HUES48 (cell line): ENCODE measurements at regions not wholly inside any gene's neighbourhood (a gene's known extent, or its start where the extent isn't known, plus 50 kb on each side); places are given as distances from the start of the nearest gene placed in this dataset.
"Not testable (repeated sequence)": the region's sequence is repeated elsewhere in the genome, so short reads cannot be mapped to it uniquely, and the experiment has no call there.

Experiments
- H3K27ac ChIP-seq: one replicate; pipeline ENCODE4 v1.7.0; 2013; ENCODE audit warnings: low read depth, low read length, inconsistent platforms
- H3K27me3 ChIP-seq: 2 replicates; pipeline ENCODE4 v1.6.1; 2013; ENCODE audit warnings: mild to moderate bottlenecking, low read length; ENCODE audit not compliant: control insufficient read depth, insufficient read depth
- H3K36me3 ChIP-seq: 2 replicates; pipeline ENCODE4 v1.6.1; 2013; ENCODE audit warnings: low read length; ENCODE audit not compliant: control insufficient read depth, insufficient read depth
- H3K4me1 ChIP-seq: 2 replicates; pipeline ENCODE4 v1.6.1; 2013; ENCODE audit warnings: mild to moderate bottlenecking, low read length; ENCODE audit not compliant: control insufficient read depth, insufficient read depth
- H3K4me3 ChIP-seq: 2 replicates; pipeline ENCODE4 v1.5.1; 2013; ENCODE audit warnings: mild to moderate bottlenecking, low read depth, low read length
- H3K9ac ChIP-seq: 2 replicates; pipeline ENCODE4 v1.6.1; 2013; ENCODE audit warnings: mild to moderate bottlenecking, low read depth, low read length, moderate library complexity
- H3K9me3 ChIP-seq: 2 replicates; pipeline ENCODE4 v1.6.1; 2013; ENCODE audit warnings: low read length; ENCODE audit not compliant: control insufficient read depth, insufficient read depth

GRCh38 chr6:134636186-134636799, 313.6 kb downstream of the ALDH8A1 start:
- Histone ChIP-seq H3K27ac (no peak overlapping the region), H3K4me3 (no peak overlapping the region), H3K36me3 (no peaks in the 10 kb centered on the region), H3K27me3 (no peaks in the 10 kb centered on the region), H3K9me3 (no peaks in the 10 kb centered on the region), H3K9ac (no peak overlapping the region), H3K4me1 (peaks cover 13% of the 10 kb centered on the region)

DNA sequence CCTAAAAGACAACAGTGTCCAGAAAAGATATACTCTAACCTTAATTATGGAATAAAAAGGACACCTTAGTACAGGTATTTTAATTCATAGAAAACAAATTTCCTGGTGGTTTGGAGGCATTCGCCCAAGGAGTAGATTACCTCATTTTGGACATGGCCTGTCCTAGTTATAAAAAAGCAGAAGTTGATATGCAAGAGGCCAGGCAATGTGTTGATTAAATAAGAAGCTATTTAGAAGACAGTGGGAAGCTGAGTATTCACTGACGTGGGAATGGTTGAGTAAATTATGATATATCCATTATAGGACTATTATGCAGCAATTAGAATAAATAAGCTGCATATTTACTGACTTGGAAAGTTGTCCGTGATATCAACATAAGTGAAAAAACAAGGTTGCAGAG, 314.9 kb downstream of the ALDH8A1 start:
- no peaks in the 10 kb centered on the region for H3K9me3 ChIP-seq
- no peak overlapping the region for H3K27ac ChIP-seq
- no peaks in the 10 kb centered on the region for H3K36me3 ChIP-seq
- H3K27me3 ChIP-seq, result no peaks in the 10 kb centered on the region
- H3K4me1 ChIP-seq, result peaks cover 13% of the 10 kb centered on the region
- H3K4me3 ChIP-seq, result no peak overlapping the region
- no peak overlapping the region for H3K9ac ChIP-seq

DNA sequence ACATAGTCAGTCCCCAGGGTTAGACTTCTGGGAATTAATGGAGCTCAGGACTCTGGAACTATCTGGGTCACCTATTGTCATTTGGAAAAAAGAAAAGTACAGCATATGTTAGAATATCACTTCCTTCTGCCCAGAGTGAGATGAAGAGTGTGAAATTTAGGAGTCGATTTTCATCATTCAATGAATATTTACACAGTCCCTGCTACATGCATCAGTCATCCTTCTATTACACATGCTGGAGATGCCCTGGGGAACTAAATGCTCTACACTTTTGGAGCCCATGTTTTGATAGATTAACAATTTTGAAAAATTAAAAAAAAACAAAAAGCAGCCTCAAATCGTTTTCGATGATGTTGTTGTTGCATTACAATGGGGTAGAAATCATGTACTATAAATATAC, 315.4 kb downstream of the ALDH8A1 start:
- Histone ChIP-seq H3K27ac (no peak overlapping the region), H3K27me3 (no peaks in the 10 kb centered on the region), H3K9me3 (no peaks in the 10 kb centered on the region), H3K4me3 (no peak overlapping the region), H3K4me1 (peaks cover 13% of the 10 kb centered on the region), H3K36me3 (no peaks in the 10 kb centered on the region), H3K9ac (no peak overlapping the region)

GRCh38 chr6:134632982-134633940, 315.3 kb upstream of the SGK1 start:
- not testable (repeated sequence) for H3K27ac ChIP-seq, H3K9me3 ChIP-seq, H3K4me3 ChIP-seq, H3K36me3 ChIP-seq, H3K27me3 ChIP-seq, H3K9ac ChIP-seq
- peaks cover 11% of the 10 kb centered on the region for H3K4me1 ChIP-seq

GRCh38 chr6:134632024-134632423, 314.1 kb upstream of the SGK1 start:
- H3K36me3 ChIP-seq, result no peaks in the 10 kb centered on the region
- H3K4me3 ChIP-seq, result no peak overlapping the region
- no peaks in the 10 kb centered on the region for H3K9me3 ChIP-seq
- no peaks in the 10 kb centered on the region for H3K4me1 ChIP-seq
- H3K9ac ChIP-seq, result no peak overlapping the region
- no peaks in the 10 kb centered on the region for H3K27me3 ChIP-seq
- no peak overlapping the region for H3K27ac ChIP-seq

DNA sequence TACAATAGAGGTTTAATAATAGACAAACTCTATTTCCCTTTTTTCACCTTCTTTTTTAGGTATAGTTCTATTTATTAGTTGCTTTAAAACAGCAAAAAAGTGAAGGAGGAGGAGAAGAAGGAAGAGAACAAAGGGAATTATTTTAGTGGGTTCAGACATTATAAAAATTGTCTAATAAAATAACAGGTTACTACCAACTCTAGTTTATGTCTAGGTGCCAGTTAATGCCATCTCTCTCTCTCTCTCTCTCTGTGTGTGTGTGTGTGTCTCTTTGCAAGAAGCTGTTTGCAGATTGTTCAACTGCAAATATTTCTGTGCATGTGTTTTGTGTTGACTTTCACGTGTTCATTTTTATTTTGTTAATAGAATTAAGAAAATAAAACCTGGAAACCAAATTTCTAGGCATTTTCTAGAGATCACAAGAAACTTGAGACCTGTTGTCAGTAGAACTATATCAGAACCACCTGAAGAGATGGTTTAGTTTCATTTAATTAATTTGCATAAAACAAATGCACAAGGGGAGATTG, 313.5 kb upstream of the SGK1 start:
- Histone ChIP-seq H3K9me3 (no peaks in the 10 kb centered on the region), H3K27ac (no peak overlapping the region), H3K27me3 (no peaks in the 10 kb centered on the region), H3K9ac (no peak overlapping the region), H3K36me3 (no peaks in the 10 kb centered on the region), H3K4me1 (no peaks in the 10 kb centered on the region), H3K4me3 (no peak overlapping the region)

- Histone ChIP-seq H3K9ac (no peak overlapping the region), H3K9me3 (no peaks in the 10 kb centered on the region), H3K4me3 (no peak overlapping the region), H3K36me3 (no peaks in the 10 kb centered on the region), H3K27ac (no peak overlapping the region), H3K27me3 (no peaks in the 10 kb centered on the region), H3K4me1 (no peaks in the 10 kb centered on the region)
Observed at GRCh38 chr6:134630508-134631121, 312.7 kb upstream of the SGK1 start.

GRCh38 chr6:134628154-134628553, 310.2 kb upstream of the SGK1 start:
- H3K4me3 ChIP-seq, result no peak overlapping the region

GRCh38 chr6:134627707-134628106, 309.8 kb upstream of the SGK1 start:
- no peaks in the 10 kb centered on the region for H3K36me3 ChIP-seq
- H3K27ac ChIP-seq, result no peak overlapping the region
- no peaks in the 10 kb centered on the region for H3K9me3 ChIP-seq
- peaks cover 2% of the 10 kb centered on the region for H3K4me1 ChIP-seq
- no peaks in the 10 kb centered on the region for H3K27me3 ChIP-seq
- H3K9ac ChIP-seq, result no peak overlapping the region
- no peak overlapping the region for H3K4me3 ChIP-seq

More at GRCh38 chr6:134628154-134628553, 310.2 kb upstream of the SGK1 start:
- no peak overlapping the region for H3K9ac ChIP-seq
- no peaks in the 10 kb centered on the region for H3K36me3 ChIP-seq
- no peaks in the 10 kb centered on the region for H3K9me3 ChIP-seq
- H3K4me1 ChIP-seq, result no peaks in the 10 kb centered on the region
- H3K27me3 ChIP-seq, result no peaks in the 10 kb centered on the region
- H3K27ac ChIP-seq, result no peak overlapping the region

GRCh38 chr6:134626589-134626988, 308.7 kb upstream of the SGK1 start:
- Histone ChIP-seq H3K9ac (no peak overlapping the region), H3K36me3 (no peaks in the 10 kb centered on the region), H3K4me1 (peaks cover 7% of the 10 kb centered on the region), H3K27ac (no peak overlapping the region), H3K4me3 (no peak overlapping the region), H3K9me3 (no peaks in the 10 kb centered on the region), H3K27me3 (no peaks in the 10 kb centered on the region)

DNA sequence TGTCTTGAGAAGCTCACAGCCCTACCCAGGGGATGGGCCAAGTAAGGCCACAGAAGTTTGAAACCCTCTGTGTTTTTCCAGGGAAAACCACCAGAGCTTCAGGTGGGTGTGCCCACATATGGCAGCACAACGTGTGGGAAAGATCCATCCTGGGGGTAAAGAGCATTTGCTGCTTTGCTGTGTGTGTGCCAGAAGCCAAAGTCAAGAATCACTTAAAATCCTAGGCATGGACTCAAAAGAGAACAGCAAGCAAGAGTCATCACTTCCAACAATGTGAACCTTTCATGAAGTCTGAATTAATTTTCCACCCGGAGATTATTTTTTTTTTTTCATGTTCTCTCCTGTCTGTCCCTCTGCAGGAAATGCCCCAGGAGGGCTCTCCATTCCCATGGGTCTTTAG, 308.2 kb upstream of the SGK1 start:
- no peaks in the 10 kb centered on the region for H3K27me3 ChIP-seq
- H3K9me3 ChIP-seq, result no peaks in the 10 kb centered on the region
- no peak overlapping the region for H3K27ac ChIP-seq
- no peaks in the 10 kb centered on the region for H3K36me3 ChIP-seq
- no peak overlapping the region for H3K4me3 ChIP-seq
- H3K4me1 ChIP-seq, result peaks cover 7% of the 10 kb centered on the region
- H3K9ac ChIP-seq, result no peak overlapping the region
